ENCODE measurements at regions not wholly inside any gene's neighbourhood (a gene's known extent, or its start where the extent isn't known, plus 50 kb on each side); places are given as distances from the start of the nearest gene placed in this dataset.

GRCh38 chr1:193741228-193741627 lies 554.8 kb upstream of the B3GALT2 start:
- H3K27me3 Mint-ChIP-seq (ENCODE audit: insufficient read depth), result no peaks in the 10 kb centered on the region
- no peaks in the 10 kb centered on the region for H3K36me3 Mint-ChIP-seq (ENCODE audit: low read depth)
- no peak for DNase-seq
- H3K4me3 Mint-ChIP-seq, result no peak overlapping the region
- H3K9me3 Mint-ChIP-seq, result no peaks in the 10 kb centered on the region
- H3K4me1 Mint-ChIP-seq (ENCODE audit: low read depth), result 0 out of 2 replicates have a peak, but pooled peaks cover 6% of the 10 kb centered on the region
- no peak overlapping the region for H3K27ac Mint-ChIP-seq
- TF ChIP-seq CTCF (IDR thresholded peaks at IDR 0.05), result no peak

GRCh38 chr1:193740762-193741161 lies 554.3 kb upstream of the B3GALT2 start:
- Mint-ChIP-seq H3K27ac (no peak overlapping the region), H3K4me3 (no peak overlapping the region), H3K27me3 (ENCODE audit: insufficient read depth) (no peaks in the 10 kb centered on the region), H3K4me1 (ENCODE audit: low read depth) (peaks cover 9% of the 10 kb centered on the region), H3K9me3 (no peaks in the 10 kb centered on the region), H3K36me3 (ENCODE audit: low read depth) (no peaks in the 10 kb centered on the region)
- no peak for DNase-seq
- TF ChIP-seq CTCF (IDR thresholded peaks at IDR 0.05), result no peak

- TF ChIP-seq CTCF (IDR thresholded peaks at IDR 0.05), result no peak
- Mint-ChIP-seq H3K27ac (no peak overlapping the region), H3K36me3 (ENCODE audit: low read depth) (no peaks in the 10 kb centered on the region), H3K9me3 (no peaks in the 10 kb centered on the region), H3K4me3 (no peak overlapping the region), H3K4me1 (ENCODE audit: low read depth) (peaks cover 13% of the 10 kb centered on the region), H3K27me3 (ENCODE audit: insufficient read depth) (no peaks in the 10 kb centered on the region)
- DNase-seq, result no peak
Observed at GRCh38 chr1:193736507-193736906, 550.1 kb upstream of the B3GALT2 start.

GRCh38 chr1:193733674-193734073 lies 547.3 kb upstream of the B3GALT2 start:
- Mint-ChIP-seq H3K9me3 (no peaks in the 10 kb centered on the region), H3K4me3 (no peak overlapping the region), H3K4me1 (ENCODE audit: low read depth) (peaks cover 24% of the 10 kb centered on the region), H3K36me3 (ENCODE audit: low read depth) (no peaks in the 10 kb centered on the region), H3K27me3 (ENCODE audit: insufficient read depth) (no peaks in the 10 kb centered on the region), H3K27ac (no peak overlapping the region)
- no peak for TF ChIP-seq CTCF (IDR thresholded peaks at IDR 0.05)
- DNase-seq, result no peak

- TF ChIP-seq CTCF (IDR thresholded peaks at IDR 0.05), result no peak
- peaks cover 10% of the 10 kb centered on the region for H3K4me1 Mint-ChIP-seq (ENCODE audit: low read depth)
- H3K9me3 Mint-ChIP-seq, result no peaks in the 10 kb centered on the region
- no peaks in the 10 kb centered on the region for H3K27me3 Mint-ChIP-seq (ENCODE audit: insufficient read depth)
- H3K36me3 Mint-ChIP-seq (ENCODE audit: low read depth), result no peaks in the 10 kb centered on the region
- H3K27ac Mint-ChIP-seq, result no peak overlapping the region
- no peak for DNase-seq
- no peak overlapping the region for H3K4me3 Mint-ChIP-seq
Observed at GRCh38 chr1:193730017-193730416, 543.6 kb upstream of the B3GALT2 start.

- no peaks in the 10 kb centered on the region for H3K36me3 Mint-ChIP-seq (ENCODE audit: low read depth)
Observed at GRCh38 chr1:193729429-193729828, 543.0 kb upstream of the B3GALT2 start.

More at GRCh38 chr1:193729429-193729828, 543.0 kb upstream of the B3GALT2 start:
- no peak for DNase-seq
- Mint-ChIP-seq H3K4me1 (ENCODE audit: low read depth) (peaks cover 10% of the 10 kb centered on the region), H3K9me3 (no peaks in the 10 kb centered on the region), H3K4me3 (no peak overlapping the region), H3K27me3 (ENCODE audit: insufficient read depth) (no peaks in the 10 kb centered on the region), H3K27ac (no peak overlapping the region)
- no peak for TF ChIP-seq CTCF (IDR thresholded peaks at IDR 0.05)
